HG03432 (cell line): ENCODE measurements at regions not wholly inside any gene's neighbourhood (a gene's known extent, or its start where the extent isn't known, plus 50 kb on each side); places are given as distances from the start of the nearest gene placed in this dataset.
"Not testable (repeated sequence)": the region's sequence is repeated elsewhere in the genome, so short reads cannot be mapped to it uniquely, and the experiment has no call there.

Experiments used
- ATAC-seq: cut with Tn5 transposase; IDR thresholded peaks from one replicate; pipeline ENCODE4 v1.9.1; 2021; ENCODE audit warnings: mild to moderate bottlenecking, moderate library complexity; ENCODE audit not compliant: unreplicated experiment

GRCh38 chr6:6747371-6747770 lies 158.9 kb downstream of the LY86 start:
- ATAC-seq = no peak

- ATAC-seq = no peak
These were observed 159.5 kb downstream of the LY86 start for GRCh38 chr6:6748001-6748400.

DNA sequence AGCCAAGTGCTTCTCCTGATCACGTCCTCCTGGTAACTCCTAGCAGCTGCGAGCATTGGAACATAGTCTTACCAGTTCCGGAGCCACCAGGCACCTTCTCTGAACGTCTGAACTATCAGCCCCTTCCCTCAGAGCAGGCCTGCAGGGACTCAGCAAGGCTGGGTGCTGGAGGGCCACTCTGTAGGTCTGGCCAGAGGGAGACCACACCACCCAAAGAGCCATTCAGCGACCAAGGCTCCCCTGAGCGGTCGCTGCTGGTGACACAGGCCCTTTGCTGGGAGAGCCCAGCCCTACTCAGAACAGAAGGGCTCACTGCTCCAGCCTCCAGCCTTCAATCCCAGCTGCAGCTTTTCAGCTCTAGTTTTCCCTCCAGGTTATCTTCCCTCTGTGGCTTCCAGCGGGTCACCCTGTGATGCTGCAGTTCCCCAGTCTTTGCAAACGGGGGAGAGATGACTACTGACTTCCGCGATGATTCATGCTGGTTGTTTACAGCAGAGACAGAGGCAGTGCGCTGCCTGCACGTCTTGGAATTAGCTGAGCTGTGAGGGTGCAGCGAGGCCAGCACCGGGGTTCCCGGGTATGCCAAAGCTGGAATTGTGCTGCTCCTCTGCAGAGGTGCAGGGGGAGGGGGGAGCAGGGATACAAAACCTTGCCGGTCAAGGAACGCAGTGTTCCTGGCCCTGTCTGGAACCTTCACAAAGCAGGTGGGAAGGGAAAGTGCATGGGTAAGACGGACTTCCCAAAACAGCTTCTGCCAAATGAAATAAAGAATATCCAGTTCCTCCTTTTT lies 161.4 kb downstream of the LY86 start:
- ATAC-seq = peak; percentile 51

- ATAC-seq = no peak
These were observed 162.2 kb downstream of the LY86 start for GRCh38 chr6:6750594-6751265.

GRCh38 chr6:6751266-6751596 lies 162.7 kb downstream of the LY86 start:
- no peak for ATAC-seq

GRCh38 chr6:6751619-6752023 lies 163.1 kb downstream of the LY86 start:
- ATAC-seq = no peak

GRCh38 chr6:6752129-6752528 lies 163.6 kb downstream of the LY86 start:
- ATAC-seq = no peak

DNA sequence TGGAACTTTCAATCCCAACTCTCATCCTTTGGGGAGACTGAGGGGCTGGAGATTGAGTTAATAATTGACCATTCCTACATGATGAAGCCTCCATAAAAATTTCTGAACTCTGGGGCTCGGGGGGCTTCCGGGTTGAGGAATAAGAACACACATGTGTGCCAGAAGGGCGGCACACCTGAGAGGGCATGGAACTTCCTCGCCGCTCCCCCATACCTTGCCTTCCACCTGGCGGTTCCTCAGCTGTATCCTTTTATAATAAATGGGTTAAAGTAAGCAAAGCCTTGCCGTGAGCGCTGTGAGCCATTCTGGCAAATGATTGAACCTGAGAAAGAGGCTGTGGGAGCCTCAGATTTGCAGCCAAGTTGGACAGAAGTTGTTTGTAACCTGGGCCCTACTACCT lies 164.8 kb downstream of the LY86 start:
- no peak for ATAC-seq

- ATAC-seq = no peak
These were observed 168.0 kb downstream of the LY86 start for GRCh38 chr6:6756526-6756925.

- no peak for ATAC-seq
These were observed 170.0 kb downstream of the LY86 start for GRCh38 chr6:6758546-6758914.

DNA sequence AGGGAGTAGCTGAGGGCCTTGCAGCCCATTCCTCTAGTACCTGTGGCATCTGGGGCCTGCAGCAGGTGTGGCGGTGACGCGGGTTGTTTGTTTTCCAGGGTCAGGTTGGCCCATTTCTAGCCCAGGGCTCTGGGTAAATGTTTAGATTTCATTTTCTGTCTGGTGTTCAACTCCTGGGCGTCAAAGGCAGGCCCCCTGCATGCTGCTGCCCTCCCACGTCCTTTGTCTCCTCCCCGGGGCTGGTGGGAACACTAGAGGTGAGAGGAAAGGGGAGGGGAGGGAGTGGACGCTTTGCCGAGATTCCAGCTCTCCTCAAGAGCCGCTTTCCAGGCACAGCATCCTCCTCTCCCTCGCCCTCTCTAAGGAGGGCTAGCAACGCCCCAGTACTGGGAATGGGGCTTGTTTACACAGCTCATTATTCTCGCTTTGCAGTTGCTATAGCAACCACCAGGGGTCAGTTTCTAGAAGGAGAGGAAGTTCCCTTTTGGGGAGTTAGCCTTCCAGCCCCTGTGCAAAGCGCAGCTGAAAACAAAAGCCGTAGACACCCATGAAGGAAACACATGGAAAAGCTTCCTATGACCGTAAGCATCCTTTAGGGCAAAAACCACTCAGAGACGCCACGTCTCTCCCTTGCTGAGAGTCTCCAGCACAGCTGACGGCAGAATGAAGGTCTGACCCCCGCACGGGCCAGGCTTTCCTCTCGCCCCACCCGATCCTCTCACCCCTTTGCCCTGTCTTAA lies 170.6 kb downstream of the LY86 start:
- ATAC-seq = peak; percentile 94

DNA sequence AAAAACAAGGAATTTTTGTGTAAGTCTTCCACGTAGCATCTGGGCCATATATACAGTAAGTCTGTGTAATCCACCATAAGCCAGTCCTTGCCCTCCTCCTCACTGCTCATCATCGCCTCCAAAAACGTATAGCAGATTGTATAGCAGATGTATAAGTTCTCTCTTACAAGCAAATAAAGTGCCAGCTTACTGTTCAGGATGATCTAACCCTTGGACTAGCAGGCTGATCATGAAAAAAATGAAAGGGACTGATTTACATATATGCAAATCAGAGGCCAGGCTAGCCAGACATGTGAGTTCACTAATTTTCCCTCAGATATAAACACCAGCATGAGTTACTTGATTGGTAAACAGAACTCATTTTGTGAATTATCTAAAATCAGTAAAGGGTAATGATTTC lies 171.5 kb downstream of the LY86 start:
- no peak for ATAC-seq

GRCh38 chr6:6762566-6762965 lies 174.0 kb downstream of the LY86 start:
- not testable (repeated sequence) for ATAC-seq

- no peak for ATAC-seq
These were observed 176.4 kb downstream of the LY86 start for GRCh38 chr6:6764764-6765434.

DNA sequence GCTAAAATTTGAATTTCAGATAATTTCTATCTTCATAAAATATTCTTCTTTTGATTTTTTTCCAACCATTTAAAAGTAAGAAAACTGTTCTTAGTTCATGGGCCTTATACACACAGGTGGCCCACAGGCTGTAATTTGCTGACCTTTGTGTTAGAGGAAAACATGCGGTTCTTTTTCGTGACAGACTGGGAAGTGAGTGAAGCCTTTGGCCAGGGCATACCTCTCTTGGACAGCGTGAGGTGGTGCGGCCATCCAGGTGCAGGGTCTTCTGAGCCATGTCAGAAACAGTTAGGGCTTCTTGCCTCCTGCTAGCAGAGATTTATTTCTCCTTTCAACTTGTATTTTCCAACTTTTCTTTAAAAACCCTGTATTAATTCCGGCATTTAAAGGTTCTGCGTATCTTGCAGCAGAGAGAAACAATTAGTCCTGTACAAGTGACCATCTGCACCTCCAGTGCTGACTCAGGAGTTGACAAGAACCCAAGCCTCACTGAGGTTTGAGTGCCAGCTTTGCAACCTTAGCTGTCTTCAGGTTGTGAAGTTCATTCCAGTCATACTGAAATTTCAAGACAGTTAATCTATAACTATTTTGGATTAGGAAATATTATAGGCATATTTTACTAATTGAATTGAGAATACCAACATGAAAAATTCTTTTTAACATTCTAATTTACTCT lies 177.8 kb downstream of the LY86 start:
- ATAC-seq = no peak

DNA sequence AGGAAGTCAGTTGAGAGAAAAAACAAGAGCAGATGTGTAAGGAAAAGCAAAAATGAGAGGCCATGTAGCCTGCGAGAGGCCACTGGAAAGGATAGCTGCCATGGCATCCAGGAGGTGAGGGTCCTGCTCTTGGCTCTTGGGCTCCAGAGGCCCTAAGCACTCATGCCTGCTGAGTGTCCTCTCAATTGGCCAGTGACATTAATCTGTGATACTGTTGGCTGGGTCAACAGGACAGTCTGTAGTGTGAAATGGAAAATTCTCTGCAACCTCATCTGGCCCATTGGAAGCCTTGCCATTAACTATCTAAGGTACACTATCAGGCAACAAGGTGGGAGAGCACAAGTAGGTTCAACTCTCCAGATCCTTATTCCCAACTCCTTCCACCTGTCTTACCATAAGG lies 180.9 kb downstream of the LY86 start:
- no peak for ATAC-seq

- no peak for ATAC-seq
These were observed 182.9 kb downstream of the LY86 start for GRCh38 chr6:6771224-6771945.

- ATAC-seq = no peak
These were observed 183.4 kb downstream of the LY86 start for GRCh38 chr6:6771964-6772363.

GRCh38 chr6:6772751-6773150 lies 184.2 kb downstream of the LY86 start:
- no peak for ATAC-seq

GRCh38 chr6:6775074-6775473 lies 186.6 kb downstream of the LY86 start:
- ATAC-seq = no peak
